Fibroblast of upper back skin (primary cell): ENCODE measurements at regions not wholly inside any gene's neighbourhood (a gene's known extent, or its start where the extent isn't known, plus 50 kb on each side); places are given as distances from the start of the nearest gene placed in this dataset.

Experiments used
- DNase-seq: peaks from one replicate; pipeline ENCODE4 v3.0.0-alpha.2; 2013

- no peak for DNase-seq
Measured at GRCh38 chr9:23603311-23603710, 222.7 kb downstream of the ELAVL2 start.

DNA sequence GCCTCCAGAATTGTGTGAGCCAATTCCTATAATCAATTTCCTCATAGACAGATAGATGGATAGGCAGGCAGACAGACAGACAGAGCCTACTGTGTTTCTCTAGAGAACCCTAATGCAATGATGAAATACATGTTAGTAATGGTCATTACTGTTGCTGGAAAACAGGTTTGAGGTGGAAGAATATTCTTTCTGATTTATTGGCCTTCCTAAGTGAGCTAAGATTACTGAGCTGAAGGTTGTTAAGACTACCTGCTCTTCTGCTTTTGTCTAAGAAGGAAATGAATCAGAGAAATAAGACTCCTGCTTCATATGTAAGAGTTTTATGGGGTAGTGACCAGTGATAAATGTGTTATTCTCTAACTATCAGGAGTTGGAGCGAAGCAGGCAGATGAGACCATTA, 219.9 kb downstream of the ELAVL2 start:
- no peak for DNase-seq

- no peak for DNase-seq
Measured at GRCh38 chr9:23608456-23608855, 217.6 kb downstream of the ELAVL2 start.

DNA sequence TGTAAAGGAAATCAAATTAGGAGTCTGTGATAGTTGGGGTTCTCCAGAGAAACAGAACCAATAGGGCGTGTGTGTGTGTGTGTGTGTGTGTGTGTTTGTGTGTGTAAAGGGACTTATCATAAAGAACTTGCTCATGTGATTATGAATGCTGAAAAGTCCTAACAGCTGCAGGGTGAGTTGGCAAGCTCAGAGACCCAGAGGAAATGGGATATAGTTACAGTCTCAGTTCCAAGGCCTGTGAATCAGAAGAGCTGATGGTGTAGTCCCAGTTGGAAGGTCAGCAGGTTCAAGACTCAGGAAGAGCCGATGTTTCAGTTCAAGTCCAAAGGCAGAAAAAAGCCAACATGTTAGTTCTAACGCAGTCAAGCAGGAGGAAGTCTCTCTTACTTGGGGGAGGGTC, 214.2 kb downstream of the ELAVL2 start:
- DNase-seq: peak; percentile 43

- no peak for DNase-seq
Measured at GRCh38 chr9:23615569-23615968, 210.5 kb downstream of the ELAVL2 start.

GRCh38 chr9:23621188-23621587, 204.9 kb downstream of the ELAVL2 start:
- peak; percentile 90 for DNase-seq

- no peak for DNase-seq
Measured at GRCh38 chr9:23621924-23622323, 204.1 kb downstream of the ELAVL2 start.

DNA sequence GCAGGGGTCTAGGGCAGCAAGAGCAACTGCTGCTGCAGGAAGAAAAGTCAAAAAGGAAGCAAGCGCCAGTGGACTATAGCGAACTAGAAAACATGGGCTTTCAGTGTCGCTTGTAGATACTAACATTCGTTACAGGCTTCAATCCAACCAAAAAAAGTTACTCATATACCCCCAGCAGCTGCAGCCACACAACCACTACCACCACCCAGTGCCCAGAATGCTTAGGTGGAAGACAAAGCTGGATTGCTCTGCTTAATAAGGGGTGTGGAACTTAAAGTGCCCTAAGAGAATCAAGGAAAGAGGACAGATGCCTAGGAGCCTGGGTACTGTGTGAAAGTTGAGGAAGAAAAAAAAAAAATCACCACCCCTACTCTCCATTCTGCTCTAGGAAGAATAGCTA, 203.6 kb downstream of the ELAVL2 start:
- DNase-seq: no peak

DNA sequence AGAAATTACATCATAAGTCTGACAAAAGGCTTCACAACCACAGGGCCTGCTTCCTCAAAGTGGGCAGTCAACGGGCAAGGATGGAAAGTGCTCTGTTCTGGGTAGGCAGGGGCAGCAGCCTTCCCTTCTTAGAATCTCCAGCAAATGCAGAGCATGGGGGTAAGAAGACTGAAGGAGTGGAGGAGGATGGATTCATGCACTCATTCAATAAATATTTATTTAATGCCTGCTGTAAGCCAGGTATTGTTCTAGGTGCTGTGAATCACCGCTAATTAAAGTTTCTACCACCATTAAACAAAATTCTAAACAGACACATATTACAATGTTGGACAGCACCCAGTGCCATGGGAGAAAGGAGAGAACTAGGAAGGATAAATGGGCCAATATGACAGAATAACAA, 195.6 kb downstream of the ELAVL2 start:
- no peak for DNase-seq

- DNase-seq: peak; percentile 32
Measured at GRCh38 chr9:23635276-23635675, 190.8 kb downstream of the ELAVL2 start.

DNA sequence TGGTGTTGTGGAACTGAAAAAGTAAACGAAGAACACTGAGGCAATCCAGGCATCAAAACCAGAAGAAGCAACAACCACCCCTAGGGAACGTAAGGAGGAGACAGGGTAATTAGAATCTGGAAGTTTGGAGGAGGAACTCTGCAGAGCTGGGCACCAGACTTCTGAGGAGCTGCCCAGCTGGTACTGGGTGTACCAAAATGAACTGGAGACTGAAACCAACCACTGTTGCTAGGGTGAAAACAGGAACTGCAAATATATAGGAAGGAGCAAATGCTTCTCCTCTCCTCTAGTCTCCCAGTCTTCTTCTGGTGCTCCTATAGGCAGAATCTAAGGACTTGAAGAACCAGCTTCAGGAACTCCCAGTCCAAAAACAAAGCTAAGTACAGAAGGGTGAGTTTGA, 189.8 kb downstream of the ELAVL2 start:
- DNase-seq: no peak

- DNase-seq: no peak
Measured at GRCh38 chr9:23638011-23638410, 188.0 kb downstream of the ELAVL2 start.

DNA sequence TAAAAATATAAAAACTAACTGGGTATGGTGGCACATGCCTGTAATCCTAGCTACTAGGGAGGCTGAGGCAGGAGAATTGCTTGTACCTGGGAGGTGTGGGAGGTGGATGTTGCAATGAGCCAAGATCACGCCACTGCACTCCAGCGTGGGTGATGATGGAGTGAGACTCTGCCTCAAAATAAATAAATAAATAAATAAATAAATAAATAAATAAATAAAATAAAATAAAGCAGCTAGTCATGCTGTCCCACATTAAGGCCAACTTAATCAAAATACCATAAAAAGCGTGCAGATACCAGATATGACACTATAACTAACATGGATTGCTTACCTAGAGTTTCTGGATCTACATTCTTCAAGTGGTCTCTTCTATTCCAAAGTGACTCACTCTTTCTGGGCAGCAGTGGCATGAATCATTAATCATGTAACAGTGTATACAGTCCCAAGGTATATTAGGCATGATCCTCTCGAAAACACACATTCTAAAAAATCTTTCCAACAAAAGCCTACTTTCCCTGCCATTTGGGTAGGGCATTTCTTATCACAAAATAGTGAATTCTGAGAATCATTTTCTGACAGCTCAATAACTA, 187.1 kb downstream of the ELAVL2 start:
- peak; percentile 59 for DNase-seq
